Lower lobe of right lung (tissue), 2 donors: ENCODE measurements at regions not wholly inside any gene's neighbourhood (a gene's known extent, or its start where the extent isn't known, plus 50 kb on each side); places are given as distances from the start of the nearest gene placed in this dataset.

ENCODE experiments used
- ATAC-seq, 2 donors: fragments of 200-7000 bp; cut with Tn5 transposase; one replicate each; pipeline ENCODE4 v1.9.1; 2020 to 2022; ENCODE audit warnings: mild to moderate bottlenecking in 2 of 2, moderate library complexity in 2 of 2
- DNase-seq: peaks from one replicate; pipeline ENCODE4 v3.0.0-alpha.2; 2020
- H3K27ac ChIP-seq: fragments of 200-600 bp; one replicate; pipeline ENCODE4 v1.8.0; 2022
- H3K27me3 ChIP-seq: fragments of 200-600 bp; one replicate; pipeline ENCODE4 v1.8.0; 2022; ENCODE audit warnings: low read depth
- H3K36me3 ChIP-seq: fragments of 200-600 bp; one replicate; pipeline ENCODE4 v1.8.0; 2022; ENCODE audit warnings: mild to moderate bottlenecking
- H3K4me1 ChIP-seq: fragments of 200-600 bp; one replicate; pipeline ENCODE4 v1.8.0; 2022
- H3K4me3 ChIP-seq: fragments of 200-600 bp; one replicate; pipeline ENCODE4 v1.8.0; 2022; ENCODE audit warnings: mild to moderate bottlenecking
- H3K9me3 ChIP-seq: fragments of 200-600 bp; one replicate; pipeline ENCODE4 v1.8.0; 2022
- CTCF ChIP-seq: fragments of 200-600 bp; IDR thresholded peaks from one replicate; pipeline ENCODE4 v1.8.0; 2022; ENCODE audit warnings: antibody characterized with exemption, mild to moderate bottlenecking
- intact Hi-C: fragments of 100-400 bp; cut with DNase I; formaldehyde crosslinking; loops from one replicate; pipeline ENCODE4 v1.11.0; 2022
- donor health status: DM: no; HTN: yes; CAD: no; lungs with severe emphysema.

- H3K4me3 ChIP-seq = no peak overlapping the region
- intact Hi-C loops = no loop called here
- no peaks in the 10 kb centered on the region for H3K27me3 ChIP-seq
- TF ChIP-seq CTCF = no peak
- H3K4me1 ChIP-seq = no peaks in the 10 kb centered on the region
- ATAC-seq (no peak), DNase-seq (no peak)
- H3K27ac ChIP-seq = no peak overlapping the region
- H3K36me3 ChIP-seq = no peaks in the 10 kb centered on the region
- no peaks in the 10 kb centered on the region for H3K9me3 ChIP-seq
Observed at GRCh38 chr3:30501526-30501925, 104.9 kb upstream of the TGFBR2 start.

GRCh38 chr3:30502051-30502741 is 104.2 kb upstream of the TGFBR2 start:
- ATAC-seq (no peak), DNase-seq (no peak)
- Histone ChIP-seq H3K4me1 (no peaks in the 10 kb centered on the region), H3K4me3 (no peak overlapping the region), H3K27ac (no peak overlapping the region), H3K36me3 (no peaks in the 10 kb centered on the region), H3K27me3 (no peaks in the 10 kb centered on the region), H3K9me3 (no peaks in the 10 kb centered on the region)
- intact Hi-C loops = no loop called here
- no peak for TF ChIP-seq CTCF

GRCh38 chr3:30502742-30503073 is 103.7 kb upstream of the TGFBR2 start:
- H3K4me3 ChIP-seq = no peak overlapping the region
- no peak for TF ChIP-seq CTCF
- H3K27ac ChIP-seq = no peak overlapping the region
- ATAC-seq (no peak), DNase-seq (no peak)
- no peaks in the 10 kb centered on the region for H3K36me3 ChIP-seq
- no peaks in the 10 kb centered on the region for H3K9me3 ChIP-seq
- intact Hi-C loops = no loop called here
- no peaks in the 10 kb centered on the region for H3K4me1 ChIP-seq
- no peaks in the 10 kb centered on the region for H3K27me3 ChIP-seq

- DNase-seq (no peak), ATAC-seq (no peak)
- no peaks in the 10 kb centered on the region for H3K27me3 ChIP-seq
- H3K36me3 ChIP-seq = no peaks in the 10 kb centered on the region
- H3K4me3 ChIP-seq = no peak overlapping the region
- H3K4me1 ChIP-seq = no peaks in the 10 kb centered on the region
- intact Hi-C loops = no loop called here
- no peak overlapping the region for H3K27ac ChIP-seq
- no peaks in the 10 kb centered on the region for H3K9me3 ChIP-seq
- no peak for TF ChIP-seq CTCF
Observed at GRCh38 chr3:30503446-30503845, 103.0 kb upstream of the TGFBR2 start.

- Histone ChIP-seq H3K9me3 (no peaks in the 10 kb centered on the region), H3K4me3 (no peak overlapping the region), H3K36me3 (no peaks in the 10 kb centered on the region), H3K27ac (no peak overlapping the region), H3K27me3 (no peaks in the 10 kb centered on the region), H3K4me1 (no peaks in the 10 kb centered on the region)
- intact Hi-C loops = no loop called here
- ATAC-seq (no peak), DNase-seq (no peak)
- no peak for TF ChIP-seq CTCF
Observed at GRCh38 chr3:30504939-30505338, 101.5 kb upstream of the TGFBR2 start.
